GM21619 (cell line): ENCODE measurements at regions not wholly inside any gene's neighbourhood (a gene's known extent, or its start where the extent isn't known, plus 50 kb on each side); places are given as distances from the start of the nearest gene placed in this dataset.
"Not testable (repeated sequence)": the region's sequence is repeated elsewhere in the genome, so short reads cannot be mapped to it uniquely, and the experiment has no call there.

Experiments
- ATAC-seq: cut with Tn5 transposase; IDR thresholded peaks from one replicate; pipeline ENCODE4 v1.9.1; 2021; ENCODE audit not compliant: unreplicated experiment

DNA sequence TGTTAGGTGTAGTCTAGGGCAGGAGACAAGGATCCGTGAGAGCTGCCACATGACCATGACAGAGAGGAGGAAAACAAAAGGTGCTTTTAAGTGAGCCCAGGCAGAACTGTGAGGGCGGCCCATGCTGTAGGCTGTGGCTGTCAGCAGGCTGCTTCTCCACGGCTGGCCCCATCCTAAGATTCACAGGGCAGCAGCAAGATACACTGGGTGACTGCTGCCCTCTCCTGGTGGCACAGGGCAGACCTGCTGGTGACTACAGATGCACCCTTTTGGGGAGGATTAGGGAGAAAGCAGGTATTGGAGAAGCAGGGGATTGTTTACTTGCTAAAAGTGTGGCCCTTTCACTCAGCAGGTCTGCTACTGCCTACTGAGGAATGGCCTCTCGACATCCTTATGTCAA lies 112.2 kb upstream of the CCZ1B start:
- ATAC-seq, result not testable (repeated sequence)

DNA sequence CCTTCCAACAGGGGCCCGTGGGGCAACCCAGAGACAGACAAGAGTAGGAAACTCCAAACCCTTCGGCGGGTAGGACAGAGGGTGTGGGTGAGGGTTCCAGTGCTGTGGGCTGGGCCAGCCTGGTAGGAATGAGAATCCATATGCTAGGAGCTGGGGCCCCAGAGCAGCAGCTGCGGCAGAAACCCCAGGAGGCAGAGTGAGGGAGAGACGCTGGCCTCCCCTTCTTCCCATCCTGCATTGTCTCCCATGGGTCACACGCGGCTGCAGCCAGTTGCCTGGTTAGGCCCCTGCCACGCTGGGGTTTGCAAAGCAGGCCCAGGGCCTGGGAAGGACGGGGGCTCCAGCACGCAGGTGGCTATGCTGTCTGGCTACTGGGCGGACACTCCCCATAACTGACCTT lies 113.1 kb upstream of the CCZ1B start:
- ATAC-seq, result not testable (repeated sequence)

DNA sequence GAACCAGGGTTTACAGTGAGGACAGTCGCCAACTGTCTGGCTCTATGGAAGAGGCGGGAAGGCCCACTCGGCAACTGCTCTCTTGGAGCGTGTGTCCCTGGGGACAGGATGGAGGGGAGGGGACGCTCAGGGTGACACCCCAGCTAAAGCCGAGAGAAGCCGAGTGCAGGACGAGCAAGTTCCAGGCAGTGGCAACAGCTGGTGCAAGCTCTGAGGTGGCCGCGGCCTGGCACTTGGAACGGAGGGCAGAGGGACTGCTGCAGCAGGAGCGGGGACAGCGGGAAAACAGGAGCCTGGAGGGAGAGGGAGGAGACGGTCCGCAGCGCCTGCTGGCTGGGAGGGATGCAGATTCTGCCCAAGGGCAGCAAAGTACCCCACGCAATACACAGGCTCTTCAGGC lies 113.8 kb upstream of the CCZ1B start:
- not testable (repeated sequence) for ATAC-seq

DNA sequence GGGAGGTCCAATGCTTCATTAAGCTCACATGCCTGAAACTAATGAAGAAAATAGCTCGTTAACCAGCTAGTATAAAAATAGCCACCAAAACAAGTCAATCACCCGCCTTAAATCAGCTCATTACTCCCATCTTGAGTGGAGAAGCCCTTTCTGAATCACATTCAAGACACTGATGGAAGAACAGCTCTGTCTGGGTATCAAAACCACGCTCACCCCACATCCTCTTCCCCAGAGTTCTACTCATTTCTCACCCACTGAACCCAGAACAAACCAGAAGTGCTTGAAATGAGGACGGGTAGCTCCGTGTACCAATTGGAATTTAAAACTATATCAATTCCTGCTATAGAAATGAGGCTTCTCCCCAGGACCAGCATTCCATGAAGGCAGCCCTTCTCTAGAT lies 120.8 kb upstream of the CCZ1B start:
- ATAC-seq, result not testable (repeated sequence)

DNA sequence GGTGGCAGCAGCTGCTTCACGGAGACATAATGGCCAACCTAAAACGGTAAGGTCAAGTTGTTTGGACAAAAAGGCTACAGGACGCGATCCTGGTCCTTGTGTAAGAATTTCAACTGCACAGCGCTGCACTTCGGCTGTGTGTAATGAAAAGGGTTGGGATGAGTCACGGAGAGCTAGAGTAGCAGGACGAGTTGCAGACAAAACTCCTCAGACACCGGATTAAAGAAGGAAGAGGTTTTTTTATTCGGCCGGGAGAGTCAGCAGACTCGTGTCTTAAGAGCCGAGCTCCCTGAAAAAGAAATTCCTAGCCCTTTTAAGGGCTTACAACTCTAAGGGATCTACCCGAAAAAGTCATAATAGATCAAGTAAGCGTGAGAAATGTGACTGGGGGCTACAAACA lies 124.2 kb upstream of the CCZ1B start:
- ATAC-seq, result not testable (repeated sequence)

DNA sequence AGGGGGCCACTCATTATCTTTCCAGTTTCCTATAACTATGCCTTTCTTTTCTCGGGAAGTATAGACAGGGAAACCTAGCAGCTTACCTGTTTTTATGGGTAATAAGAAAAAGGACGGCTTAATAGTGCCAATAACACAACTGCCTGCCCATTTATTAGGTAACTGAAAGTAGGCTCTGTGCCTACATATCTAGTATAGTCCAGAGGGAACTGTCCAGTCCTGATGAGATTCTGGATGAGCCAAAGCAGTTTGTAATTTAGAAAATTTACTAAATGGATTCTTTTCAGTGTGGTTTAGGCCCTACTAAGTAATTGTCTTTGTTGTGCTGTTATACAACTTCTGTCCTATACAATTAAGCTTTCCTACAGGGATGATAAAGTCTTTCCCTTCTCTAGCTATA lies 125.5 kb upstream of the CCZ1B start:
- ATAC-seq, result not testable (repeated sequence)

DNA sequence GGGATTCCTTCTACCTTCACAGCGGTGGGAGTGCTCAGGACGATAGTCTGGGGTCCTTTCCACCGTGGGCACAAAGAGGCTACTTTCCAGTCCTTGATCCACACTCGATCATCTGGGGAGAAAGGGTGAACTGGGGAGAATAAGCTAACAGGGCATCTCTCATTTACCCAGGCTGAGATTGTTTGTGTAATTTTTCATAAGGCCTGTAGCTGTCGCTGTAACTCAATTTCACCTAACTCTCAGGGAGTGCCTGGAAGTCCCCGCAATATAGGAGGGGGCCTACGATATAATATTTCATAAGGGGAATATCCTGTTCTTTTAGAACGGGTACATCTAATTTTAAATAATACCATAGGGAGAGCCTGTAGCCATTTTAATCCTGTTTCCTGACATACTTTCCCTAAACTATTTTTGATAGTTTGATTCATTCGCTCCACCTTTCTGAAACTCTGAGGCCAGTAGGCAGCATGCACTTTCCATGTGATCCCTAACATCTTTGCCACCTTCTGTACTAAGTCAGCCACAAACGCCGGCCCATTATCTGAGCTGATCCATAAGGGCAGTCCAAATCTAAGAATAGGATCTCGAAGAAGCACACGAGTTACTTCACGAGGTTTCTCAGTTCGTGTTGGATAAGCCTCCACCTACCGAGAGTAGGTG lies 127.2 kb upstream of the CCZ1B start:
- not testable (repeated sequence) for ATAC-seq

DNA sequence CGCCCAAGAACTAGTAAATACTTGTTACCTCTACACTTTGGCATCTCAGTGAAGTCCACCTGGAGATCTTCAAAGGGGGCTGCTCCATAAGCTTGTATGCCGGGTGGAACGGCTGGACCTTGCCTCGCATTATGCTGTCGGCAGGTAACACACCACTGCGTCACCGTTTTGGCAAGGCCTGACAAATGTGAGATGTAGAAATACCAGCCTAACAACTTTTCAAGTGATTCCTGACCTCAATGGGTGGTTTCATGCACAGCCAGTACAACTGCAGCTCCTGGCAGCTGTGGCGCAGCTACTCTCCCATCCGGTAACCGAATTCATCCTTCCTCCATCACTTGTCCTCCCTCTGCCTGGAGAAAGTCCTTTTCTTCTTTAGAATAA lies 127.7 kb upstream of the CCZ1B start:
- ATAC-seq, result not testable (repeated sequence)

DNA sequence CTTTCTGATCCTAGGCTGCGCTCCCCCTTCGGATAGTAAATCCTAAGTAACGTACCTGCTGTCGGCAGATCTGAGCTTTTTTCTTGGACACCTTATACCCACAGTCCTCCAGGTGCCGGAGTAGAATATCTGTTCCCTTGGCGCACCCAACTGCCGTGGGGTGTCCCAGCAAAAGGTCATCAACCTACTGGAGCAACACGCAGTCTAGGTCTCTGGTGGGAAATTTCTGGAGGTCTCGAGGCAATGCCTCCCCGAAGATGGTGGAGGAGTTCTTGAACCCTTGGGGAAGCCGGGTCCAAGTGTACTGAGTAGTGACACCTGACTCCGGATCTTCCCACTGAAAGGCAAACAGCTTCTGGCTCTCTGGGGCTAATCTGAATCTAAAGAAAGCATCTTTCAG lies 129.3 kb upstream of the CCZ1B start:
- not testable (repeated sequence) for ATAC-seq

DNA sequence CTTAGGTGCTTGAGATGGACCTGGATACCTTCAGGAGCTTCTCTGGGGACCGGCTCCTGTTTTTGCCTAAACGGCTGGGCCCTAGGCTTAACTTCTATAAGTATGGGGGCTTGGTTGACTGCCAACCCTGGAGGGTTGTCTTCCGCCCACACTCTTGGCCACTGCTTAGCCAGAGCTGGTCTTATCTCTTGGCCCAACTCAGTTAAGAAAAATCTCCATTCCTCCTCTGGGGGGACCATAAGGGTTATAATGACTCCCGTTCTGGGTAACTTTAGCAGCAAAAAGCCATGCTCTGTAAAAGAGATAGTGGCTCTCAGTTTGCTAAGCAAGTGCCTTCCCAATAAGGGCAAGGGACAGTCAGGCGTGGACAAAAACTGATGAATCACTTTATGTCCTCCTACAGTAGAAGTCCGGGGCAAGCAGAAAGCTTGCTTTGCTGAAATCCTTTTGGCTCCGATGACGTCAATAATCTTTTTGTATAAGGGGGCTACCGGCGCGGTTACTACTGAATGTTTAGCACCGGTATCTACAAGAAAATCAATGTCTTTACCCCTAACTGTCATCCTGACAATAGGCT lies 130.0 kb upstream of the CCZ1B start:
- not testable (repeated sequence) for ATAC-seq

DNA sequence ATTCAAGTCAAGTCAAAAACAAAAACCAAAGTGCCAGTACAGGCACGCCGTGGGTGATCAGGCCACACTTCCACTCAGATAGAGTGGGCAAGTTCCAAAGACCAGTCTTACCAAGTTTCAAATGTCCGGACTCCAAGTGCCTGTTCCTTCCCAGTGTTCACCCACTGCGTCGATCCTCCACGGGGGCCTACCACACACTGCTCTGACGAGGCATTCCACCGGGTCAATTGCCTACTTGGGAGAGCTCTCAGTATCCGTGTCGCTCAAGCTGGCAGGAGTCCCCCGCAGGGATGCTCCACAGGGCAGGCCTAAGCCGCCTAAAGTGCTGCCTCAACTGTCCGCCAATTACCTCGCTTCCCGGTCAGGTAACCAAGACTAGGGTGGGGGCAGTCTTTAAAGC lies 132.3 kb upstream of the CCZ1B start:
- not testable (repeated sequence) for ATAC-seq

DNA sequence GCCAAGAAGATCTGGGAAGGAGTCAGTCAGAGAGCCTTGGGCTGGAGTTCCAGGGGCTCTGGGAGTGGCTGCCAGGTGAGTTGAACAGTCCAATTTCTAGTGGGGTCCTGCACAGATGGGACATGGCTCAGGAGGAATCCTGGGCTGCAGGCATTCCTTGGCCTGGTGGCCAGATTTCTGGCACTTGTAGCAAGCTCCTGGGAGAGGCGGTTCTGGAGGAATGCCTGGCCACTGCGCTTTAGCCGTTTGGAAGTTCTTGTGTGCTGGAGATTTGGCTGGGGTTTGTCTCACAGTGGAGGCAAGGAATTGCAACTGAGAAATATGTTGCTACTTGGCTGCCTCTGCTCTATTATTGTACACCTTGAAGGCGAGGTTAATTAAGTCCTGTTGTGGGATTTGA lies 133.9 kb upstream of the CCZ1B start:
- ATAC-seq, result not testable (repeated sequence)

DNA sequence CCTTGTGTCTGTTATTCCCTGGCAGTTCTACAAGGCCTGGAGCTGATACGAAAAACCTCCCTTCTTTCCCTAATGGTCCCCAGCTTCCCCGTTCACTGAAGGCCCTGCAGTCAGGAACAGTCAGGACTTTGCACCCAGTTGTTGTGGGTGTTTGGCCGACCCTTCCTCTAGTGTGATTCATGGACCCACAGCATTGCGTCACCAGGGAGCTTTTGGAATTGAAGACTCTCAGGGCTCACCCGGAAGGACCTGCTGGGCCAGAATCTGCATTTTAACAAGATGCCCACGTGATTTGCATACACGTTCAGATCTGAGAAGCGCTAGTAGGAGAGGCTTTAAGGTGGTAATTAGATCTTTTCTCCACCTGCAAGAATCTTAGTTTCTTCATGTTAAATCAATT lies 136.8 kb upstream of the CCZ1B start:
- ATAC-seq, result not testable (repeated sequence)

DNA sequence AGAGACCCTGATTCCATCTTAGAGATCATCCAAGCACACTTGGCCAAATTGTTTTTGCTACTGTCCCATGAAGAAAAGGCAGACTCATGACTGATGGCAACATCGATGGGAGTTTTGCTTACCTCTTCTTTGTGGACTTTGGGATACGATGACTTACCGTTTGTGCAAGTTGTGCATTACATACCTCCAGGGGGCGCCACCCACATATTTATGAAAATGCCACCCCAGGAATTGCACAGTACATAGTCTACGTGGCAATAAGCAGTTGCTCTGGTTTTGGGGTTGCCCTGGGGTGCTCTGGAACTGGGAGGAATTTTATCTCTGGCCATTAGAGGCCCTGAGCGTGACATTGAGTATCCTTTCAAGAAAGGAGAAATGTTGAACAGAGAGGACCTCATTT lies 139.0 kb upstream of the CCZ1B start:
- ATAC-seq, result not testable (repeated sequence)

DNA sequence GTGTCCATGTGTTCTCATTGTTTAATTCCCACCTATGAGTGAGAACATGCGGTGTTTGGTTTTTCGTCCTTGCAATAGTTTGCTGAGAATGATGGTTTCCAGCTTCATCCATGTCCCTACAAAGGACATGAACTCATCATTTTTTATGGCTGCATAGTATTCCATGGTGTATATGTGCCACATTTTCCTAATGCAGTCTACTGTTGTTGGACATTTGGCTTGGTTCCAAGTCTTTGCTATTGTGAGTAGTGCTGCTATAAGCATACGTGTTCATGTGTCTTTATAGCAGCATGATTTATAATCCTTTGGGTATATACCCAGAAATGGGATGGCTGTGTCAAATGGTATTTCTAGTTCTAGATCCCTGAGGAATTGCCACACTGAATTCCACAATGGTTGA lies 144.1 kb upstream of the CCZ1B start:
- ATAC-seq, result not testable (repeated sequence)

DNA sequence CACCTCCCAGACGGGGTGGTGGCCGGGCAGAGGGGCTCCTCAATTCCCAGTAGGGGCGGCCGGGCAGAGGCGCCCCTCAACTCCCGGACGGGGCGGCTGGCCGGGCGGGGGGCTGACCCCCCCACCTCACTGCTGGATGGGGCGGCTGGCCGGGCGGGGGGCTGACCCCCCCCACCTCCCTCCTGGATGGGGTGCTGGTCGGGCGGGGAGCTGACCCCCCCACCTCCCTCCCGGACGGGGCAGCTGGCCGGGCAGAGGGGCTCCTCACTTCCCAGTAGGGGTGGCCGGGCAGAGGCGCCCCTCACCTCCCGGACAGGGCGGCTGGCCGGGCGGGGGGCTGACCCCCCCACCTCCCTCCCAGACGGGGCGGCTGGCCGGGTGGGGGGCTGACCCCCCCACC lies 148.8 kb upstream of the CCZ1B start:
- not testable (repeated sequence) for ATAC-seq

DNA sequence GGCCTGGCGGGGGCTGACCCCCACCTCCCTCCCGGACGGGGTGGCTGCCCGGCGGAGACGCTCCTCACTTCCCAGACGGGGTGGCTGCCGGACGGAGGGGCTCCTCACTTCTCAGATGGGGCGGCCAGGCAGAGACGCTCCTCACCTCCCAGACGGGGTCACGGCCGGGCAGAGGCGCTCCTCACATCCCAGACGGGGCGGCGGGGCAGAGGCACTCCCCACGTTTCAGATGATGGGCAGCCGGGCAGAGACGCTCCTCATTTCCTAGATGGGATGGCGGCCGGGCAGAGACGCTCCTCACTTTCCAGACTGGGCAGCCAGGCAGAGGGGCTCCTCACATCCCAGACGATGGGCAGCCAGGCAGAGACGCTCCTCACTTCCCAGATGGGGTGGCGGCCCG lies 149.3 kb upstream of the CCZ1B start:
- ATAC-seq, result not testable (repeated sequence)

DNA sequence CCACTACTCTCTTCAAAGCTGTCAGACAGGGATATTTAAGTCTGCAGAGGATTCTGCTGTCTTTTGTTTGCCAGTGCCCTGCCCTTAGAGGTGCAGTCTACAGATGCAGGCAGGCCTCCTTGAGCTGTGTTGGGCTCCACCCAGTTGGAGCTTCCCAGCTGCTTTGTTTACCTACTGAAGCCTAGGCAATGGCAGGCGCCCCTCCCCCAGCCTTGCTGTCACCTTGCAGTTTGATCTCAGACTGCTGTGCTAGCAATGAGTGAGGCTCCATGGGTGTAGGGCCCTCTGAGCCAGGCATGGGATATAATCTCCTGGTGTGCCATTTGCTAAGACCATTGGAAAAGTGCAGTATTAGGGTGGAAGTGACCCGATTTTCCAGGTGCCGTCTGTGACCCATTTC lies 151.3 kb upstream of the CCZ1B start:
- not testable (repeated sequence) for ATAC-seq

DNA sequence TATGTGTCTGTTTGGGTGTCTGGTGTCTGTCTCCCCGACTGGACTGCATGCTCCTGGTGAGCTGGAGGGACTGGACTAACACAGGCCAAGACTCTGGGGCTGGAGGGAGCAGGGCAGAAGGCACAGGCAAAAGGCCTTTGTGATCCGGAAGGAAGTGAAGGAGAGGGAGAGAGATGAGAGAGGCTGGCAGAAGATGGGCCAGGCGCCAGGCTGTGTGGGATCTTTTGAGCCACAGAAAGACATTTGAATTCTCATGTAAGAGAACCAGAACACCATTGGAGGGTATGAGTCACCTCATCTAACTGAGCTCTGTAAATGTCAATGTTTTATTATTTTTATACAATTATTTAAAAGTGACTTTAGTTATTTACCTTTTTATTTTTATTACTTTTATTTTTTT lies 152.3 kb upstream of the CCZ1B start:
- ATAC-seq, result not testable (repeated sequence)

DNA sequence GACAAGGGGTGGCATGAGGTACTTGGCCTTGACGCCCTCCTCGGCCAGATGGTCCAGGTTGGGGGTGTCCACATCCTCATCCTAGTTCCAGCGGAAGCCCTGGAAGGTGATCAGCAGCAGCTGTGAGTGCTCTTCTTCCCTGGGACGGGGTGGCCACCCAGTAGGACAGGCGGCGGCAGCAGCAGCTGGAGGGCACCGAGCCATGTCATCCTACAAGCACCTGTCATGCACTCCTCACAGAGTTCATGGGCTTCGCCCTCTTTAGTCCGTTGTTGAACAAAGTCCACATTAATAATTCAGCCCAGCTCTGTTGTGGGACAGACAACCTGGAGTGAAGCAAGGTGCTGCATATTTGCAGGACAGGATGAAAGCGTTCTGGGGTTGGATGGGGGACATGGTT lies 153.4 kb upstream of the CCZ1B start:
- ATAC-seq, result not testable (repeated sequence)

DNA sequence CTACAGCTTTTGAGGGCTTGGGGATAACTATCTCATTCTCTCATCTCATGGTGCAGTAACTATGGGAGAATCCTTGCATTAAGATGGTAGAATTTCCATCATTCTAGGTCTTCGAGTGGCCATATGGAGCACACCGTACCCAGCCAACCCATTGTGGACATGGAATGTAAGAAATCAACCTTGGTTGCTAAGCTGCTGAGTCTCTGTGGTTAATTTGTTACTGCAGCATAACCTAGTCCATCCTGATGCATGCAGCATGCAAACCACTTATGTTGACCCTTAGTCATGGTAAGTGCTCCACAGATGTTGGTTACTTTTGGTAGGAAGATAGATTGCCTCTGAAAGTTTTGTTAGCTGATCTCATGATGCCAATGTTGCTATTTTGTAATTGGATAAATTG lies 156.3 kb upstream of the CCZ1B start:
- ATAC-seq, result not testable (repeated sequence)

DNA sequence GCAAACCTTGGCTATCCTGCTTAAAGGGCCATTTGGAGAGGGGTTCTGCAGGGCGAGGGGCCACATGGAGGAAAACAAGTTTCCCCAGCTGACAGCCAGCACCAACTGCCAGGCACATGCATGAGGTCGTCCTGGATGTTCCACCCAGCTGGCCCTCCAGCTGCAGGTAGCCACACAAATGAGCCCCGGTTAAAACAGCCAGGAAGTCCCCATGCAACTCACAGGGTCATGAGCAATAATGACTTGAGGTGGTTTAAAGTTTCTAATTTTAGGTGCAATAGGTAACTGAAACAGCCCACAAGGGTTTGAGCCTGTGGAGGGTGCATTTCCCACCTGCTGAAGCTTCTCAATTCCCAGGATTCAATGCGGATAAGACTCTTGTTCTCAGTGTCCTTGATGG lies 160.8 kb upstream of the CCZ1B start:
- not testable (repeated sequence) for ATAC-seq

DNA sequence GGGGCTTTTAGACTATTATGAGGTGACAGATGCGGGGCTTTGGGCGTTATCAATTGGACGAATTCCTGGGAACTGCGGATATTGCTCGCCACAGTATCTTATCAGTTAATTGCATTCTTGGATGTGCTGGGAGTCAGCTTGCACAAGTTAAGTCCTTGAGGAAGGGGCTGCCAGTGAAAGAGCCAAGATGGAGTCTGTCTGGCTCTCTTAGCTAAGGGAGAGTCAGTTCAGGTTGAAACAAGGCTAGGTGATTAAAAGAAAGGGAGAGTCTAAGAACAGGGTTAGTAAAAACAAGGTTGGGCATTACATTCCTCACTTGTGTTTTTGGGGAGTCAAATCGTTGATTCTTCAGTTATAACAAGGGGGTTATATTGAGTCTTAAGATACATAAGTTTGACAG lies 162.5 kb upstream of the CCZ1B start:
- ATAC-seq, result not testable (repeated sequence)
